GM21447 (cell line): ENCODE measurements at regions not wholly inside any gene's neighbourhood (a gene's known extent, or its start where the extent isn't known, plus 50 kb on each side); places are given as distances from the start of the nearest gene placed in this dataset.
"Not testable (repeated sequence)": the region's sequence is repeated elsewhere in the genome, so short reads cannot be mapped to it uniquely, and the experiment has no call there.

Experiments
- ATAC-seq: cut with Tn5 transposase; IDR thresholded peaks from one replicate; pipeline ENCODE4 v1.9.1; 2021; ENCODE audit not compliant: unreplicated experiment

DNA sequence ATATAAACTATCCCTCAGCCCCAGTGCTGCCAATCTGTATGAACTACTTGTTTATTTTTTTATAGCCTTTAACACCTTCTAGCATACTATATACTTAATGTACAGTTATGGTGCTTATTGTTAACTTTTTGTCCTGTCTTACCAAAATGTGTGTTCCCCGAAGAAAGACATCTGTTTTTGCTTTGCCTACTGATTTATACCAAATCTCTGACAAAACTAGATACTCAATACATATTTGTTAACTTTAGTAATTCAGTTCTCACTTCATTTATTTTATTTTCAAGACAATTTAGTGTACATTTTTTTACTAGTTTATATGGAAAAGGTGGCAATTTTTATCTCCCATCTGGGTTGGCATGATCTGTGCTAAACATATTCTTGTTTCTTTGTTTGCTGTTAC, 824.3 kb upstream of the ATXN8OS start:
- no peak for ATAC-seq

DNA sequence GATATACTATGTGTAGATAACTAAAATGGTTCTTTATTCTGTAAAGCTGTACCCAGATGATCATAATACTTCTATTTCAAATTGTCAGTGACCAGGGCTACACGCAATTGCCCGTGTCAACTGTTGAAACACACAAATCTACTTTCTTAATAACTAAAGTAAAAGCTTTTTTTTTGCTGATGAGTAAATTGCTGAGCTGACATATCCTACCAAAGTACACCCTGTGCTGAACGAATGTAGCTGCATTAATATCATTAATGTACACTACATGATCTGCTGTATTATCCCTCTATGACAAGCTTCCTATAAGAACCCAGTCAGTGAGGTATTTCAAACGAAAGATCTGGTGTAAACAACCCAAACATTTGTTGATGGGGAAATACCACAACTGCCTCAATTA, 827.2 kb upstream of the ATXN8OS start:
- ATAC-seq: no peak

DNA sequence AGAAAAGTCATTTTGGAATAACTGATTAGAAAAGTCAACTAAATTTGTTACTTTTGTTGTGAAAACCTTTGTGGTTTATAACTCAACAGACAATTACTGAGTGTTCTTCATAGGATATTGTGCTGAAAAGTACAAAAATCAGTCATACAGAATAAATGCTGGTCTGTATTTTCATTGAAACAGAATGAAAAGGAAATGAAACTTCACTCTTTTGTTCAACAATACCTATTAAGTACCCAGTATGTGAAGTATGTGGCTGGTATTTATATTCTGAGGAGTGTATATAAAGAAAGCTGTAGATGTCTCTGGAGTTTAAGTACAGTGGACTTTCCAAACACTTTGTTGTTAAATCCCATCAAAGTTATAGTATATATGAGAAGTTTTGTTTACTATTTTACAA, 828.4 kb upstream of the ATXN8OS start:
- ATAC-seq: no peak

- no peak for ATAC-seq
These were observed 833.4 kb upstream of the ATXN8OS start for GRCh38 chr13:69274231-69274630.

- no peak for ATAC-seq
These were observed 843.0 kb upstream of the ATXN8OS start for GRCh38 chr13:69264362-69265334.

- ATAC-seq: no peak
These were observed 864.3 kb upstream of the ATXN8OS start for GRCh38 chr13:69243366-69243765.

- ATAC-seq: no peak
These were observed 873.5 kb upstream of the ATXN8OS start for GRCh38 chr13:69234171-69234570.

DNA sequence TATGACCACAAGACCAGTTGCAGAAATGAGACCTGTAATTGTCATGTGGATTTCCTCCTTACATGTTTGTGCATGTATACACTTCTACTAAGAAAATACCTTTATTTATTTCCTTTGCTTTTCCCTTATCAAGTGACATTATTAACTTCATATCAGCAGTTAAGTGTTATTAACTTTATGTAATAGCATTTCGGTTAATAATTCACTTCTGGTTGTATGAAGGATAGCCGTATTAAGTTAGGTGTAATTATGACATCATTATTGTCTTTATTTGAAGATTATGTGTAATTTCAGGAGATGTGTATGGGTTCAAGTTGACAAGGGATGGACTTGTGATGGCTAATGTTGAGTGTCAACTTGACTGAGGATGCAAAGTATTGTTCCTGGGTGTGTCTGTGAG, 881.2 kb upstream of the ATXN8OS start:
- ATAC-seq: no peak

GRCh38 chr13:69221633-69222498, 885.8 kb upstream of the ATXN8OS start:
- ATAC-seq: not testable (repeated sequence)

DNA sequence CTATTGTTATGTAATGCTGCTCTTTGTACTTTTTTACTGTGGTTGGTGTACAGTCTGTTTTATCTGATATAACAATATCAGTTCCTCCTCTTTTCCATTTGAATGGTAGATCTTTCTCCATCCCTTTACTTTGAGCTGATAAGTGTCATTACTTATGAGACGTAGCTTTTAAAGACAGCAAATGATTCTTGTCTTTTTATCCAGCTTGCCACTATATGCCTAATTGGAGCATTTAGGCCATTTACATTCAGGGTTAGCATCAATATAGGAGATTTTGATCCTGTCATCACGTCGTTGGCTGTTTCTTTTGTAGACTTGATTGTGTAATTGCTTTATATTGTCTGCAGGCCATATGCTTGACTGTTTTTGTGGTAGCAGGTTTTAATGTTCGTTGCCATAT, 894.2 kb upstream of the ATXN8OS start:
- ATAC-seq: no peak

GRCh38 chr13:69204620-69205019, 903.0 kb upstream of the ATXN8OS start:
- ATAC-seq: no peak

DNA sequence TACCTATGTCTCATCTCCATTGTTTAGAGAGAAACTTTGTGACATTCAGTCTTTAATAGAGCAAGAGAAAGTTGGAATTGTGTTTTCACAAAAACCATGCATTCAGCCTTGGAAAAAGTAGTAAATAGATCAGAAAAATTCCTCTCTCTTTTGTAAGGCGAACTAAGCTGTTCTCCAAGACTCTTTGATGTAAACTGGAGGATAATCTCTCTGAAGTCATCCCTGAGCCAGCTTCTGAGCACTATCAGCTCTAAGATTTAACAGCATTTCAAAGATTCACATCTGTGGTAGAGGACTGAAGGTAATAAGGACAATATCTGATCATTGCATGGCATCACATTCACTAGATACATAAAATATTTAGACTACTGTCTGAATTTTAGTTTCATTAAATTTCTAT, 904.6 kb upstream of the ATXN8OS start:
- ATAC-seq: no peak

DNA sequence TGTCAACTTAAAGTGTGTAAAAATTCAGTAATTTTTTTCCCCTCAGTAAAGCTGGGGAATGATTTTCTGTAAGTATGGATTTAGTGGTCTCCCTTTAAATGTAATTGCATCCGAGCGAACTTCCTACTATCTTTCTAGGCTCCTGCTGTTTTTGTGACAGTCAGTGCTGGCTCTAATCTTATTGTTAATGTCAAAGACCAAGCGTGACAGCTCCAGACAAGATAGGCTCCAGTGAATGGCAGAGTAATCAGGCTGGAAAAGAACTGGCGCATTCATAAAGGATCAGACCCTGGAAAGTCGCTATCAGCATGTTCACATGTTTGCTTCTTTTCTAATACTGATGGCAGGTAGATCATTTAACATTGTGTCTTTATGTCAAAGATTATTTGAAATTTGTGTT, 908.0 kb upstream of the ATXN8OS start:
- ATAC-seq: no peak

- ATAC-seq: no peak
These were observed 908.9 kb upstream of the ATXN8OS start for GRCh38 chr13:69198706-69199105.

DNA sequence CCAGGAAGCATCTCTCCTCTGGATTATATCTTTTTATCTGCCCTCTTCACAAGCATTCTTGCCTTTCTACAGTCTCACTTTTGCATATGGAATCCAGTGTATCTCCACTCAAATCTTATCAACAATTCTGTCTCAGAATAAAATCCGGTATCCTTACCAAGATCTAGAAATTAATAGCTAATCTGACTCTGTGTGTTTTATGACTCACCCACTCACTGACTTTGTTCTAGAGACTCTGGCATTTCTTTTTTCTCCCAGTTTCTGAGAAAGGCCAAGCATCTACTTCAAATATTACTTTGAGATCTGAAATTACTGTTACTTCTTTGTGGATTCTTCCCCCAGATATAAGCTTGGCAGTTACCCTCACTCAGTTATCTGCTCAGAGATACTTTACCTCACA, 913.5 kb upstream of the ATXN8OS start:
- no peak for ATAC-seq

DNA sequence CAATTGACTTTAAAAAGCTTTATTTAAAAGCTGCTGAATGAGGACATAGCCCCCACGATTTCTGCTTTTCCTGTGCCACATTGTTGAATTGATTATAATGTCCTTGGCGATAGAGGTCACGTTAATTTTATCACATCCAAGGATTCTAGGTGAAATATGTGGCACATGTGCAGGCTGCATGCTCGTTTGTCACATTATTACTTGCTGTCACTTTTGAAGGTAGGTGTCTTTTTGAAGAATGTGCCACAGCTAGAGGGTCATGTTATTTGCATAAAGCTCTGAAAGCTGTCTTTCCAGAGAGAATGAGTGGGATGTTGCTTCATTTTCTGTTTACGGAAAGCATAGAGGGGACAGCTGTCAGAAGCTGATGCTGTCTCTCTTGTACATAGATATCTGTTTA, 927.6 kb upstream of the ATXN8OS start:
- ATAC-seq: no peak

GRCh38 chr13:69178000-69178399, 929.6 kb upstream of the ATXN8OS start:
- ATAC-seq: no peak

DNA sequence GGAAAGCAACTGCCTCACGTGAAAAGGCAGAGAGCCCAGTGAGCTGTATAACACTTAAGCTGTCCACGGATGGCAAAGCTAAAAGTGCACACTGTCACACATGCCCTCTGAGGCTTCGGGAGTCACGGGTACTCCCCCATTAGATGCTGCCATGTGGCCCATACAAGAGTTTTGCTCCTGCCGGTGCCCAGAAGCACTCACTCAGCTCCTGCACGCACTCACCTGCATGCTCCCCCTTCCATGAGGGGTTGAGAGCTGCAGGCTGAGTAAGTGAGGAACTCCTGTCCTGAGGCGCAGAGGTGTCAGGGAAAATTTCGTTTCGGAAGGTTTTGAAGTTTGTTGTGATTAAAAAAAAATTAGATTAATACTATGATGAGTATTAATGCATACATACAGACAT, 939.2 kb upstream of the ATXN8OS start:
- ATAC-seq: no peak

GRCh38 chr13:69155136-69155535, 952.5 kb upstream of the ATXN8OS start:
- ATAC-seq: no peak

DNA sequence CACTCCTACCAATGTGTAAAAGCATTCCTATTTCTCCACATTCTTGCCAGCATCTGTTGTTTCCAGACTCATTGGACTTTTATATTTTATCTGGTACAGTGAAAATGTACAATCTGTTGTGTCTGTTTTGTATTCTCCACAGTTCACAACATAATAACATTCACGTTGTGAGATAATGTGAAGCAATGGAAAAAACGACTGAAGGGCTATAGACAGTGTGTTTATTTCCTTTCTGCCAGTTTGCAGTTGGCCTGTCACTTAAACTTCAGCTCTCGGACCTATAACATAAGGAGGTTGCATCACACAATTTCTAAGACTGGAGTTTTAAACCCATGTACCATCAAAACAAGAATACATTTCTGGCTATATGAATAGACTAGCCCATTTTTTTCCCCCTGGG, 965.5 kb upstream of the ATXN8OS start:
- no peak for ATAC-seq

DNA sequence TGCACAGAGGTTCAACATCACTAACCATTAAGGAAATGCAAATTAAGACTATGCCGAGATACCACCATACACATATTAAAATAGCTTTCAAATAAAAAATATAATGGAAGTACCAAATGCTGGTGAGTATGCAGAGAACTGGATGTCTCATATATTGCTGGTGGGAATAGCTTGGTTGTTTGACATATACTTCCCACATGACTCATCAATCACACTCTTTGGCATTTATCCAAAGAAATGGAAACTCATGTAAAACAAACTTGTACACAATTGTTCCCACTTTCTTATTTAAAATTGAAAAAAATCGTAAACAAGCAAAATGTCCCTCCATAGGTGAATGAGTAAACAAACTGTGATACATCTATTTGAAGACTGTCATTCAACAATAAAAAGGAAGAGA, 982.6 kb upstream of the ATXN8OS start:
- no peak for ATAC-seq
